Lung microvascular endothelial cell (primary cell): ENCODE measurements at regions not wholly inside any gene's neighbourhood (a gene's known extent, or its start where the extent isn't known, plus 50 kb on each side); places are given as distances from the start of the nearest gene placed in this dataset.
"Not testable (repeated sequence)": the region's sequence is repeated elsewhere in the genome, so short reads cannot be mapped to it uniquely, and the experiment has no call there.

ENCODE experiments used
- DNase-seq, 2 donors: peaks; one replicate each; pipeline versions ENCODE4 v3.0.0 to v3.0.0-alpha.2; 2010; ENCODE audit warnings: low read depth in 2 of 2

DNA sequence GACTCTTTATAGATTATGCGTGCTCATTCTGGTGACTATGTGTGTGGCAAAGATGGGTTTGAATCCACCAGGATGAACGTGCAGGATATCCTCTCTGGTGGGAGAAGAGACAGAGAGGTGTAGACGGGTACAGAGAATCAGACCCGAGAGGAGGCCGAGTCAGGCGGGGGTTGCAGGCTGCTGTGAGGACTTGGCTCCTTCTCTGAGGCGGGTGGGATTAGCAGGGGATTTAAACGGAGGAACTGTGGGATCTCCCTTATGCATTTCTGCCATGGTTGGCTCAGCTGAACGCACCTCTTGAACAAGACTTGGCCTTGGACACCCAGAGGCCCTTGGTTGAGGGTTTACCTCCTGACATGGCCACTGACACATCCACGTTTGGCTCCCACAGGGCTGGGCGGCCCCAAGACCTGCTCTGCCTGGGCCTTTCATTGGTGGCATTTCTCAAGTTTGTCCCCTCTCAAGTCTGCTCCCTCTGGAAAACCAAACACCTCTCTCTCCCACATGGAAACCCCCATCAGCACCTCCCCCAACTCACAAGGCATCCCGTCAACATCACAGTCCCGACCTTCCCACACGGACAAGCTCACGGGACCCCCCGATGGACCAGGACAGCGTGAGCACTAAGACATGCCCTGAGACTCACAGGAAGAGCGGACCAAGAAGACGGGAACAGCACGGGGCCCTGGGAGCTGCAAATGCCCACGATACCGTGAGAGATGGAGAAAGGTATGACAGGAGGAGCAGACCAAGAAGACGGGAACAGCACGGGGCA is 158.3 kb downstream of the RTP5 start:
- DNase-seq, result no peak

DNA sequence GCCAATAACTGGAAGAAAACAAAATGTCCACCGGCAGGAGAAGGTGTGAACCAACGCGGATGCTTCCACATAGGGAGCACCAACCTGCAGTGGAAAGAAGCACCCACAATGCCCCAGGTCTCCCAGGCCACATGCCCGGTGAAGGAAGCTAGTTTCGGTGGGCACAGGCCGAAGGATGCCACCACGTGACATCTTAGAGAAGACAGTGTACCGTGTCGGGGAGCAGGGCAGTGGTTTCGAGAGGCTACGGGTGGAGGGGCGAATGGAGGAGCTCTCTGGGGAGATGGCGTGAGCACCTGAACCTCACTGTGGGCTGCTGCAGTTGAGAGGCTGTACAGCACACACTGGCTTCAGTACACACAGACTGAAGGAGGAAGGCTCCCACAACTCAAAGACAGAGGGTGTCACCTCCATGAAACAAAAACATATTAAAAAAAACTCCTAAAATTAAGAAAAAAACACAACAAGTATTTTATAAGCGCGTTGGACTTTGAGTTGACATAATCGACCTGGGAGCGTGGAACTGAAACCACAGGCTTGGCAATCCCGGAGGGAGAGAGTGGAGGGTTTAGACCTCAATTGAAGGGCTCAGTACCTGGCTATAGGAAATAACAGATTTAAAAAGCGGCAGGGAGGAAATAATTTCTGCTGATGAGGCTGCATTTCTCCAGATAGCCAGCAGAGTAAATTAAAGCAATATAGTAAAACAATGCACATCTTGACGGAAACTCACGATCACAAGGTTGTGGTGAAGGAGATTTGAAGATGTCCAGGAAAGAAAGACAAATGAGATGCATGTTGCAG is 160.1 kb downstream of the RTP5 start:
- DNase-seq, result no peak

DNA sequence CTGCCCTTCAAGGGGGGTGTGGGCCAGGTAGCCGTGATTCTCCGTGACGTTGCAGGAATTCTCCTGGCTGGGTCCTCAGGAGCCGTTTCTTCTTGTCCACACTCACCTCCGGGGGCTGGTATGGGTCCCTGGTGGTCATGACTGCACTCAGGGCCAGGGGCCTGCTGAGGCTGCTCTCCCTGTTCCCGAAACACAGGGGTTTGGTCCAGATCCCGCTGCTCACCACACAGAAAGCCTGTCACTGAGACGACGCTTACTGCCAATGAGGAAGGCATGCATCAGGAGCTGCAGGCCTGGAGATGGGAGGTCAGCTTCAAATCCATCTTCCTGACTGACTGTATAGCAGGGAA is 160.7 kb downstream of the RTP5 start:
- DNase-seq, result no peak

DNA sequence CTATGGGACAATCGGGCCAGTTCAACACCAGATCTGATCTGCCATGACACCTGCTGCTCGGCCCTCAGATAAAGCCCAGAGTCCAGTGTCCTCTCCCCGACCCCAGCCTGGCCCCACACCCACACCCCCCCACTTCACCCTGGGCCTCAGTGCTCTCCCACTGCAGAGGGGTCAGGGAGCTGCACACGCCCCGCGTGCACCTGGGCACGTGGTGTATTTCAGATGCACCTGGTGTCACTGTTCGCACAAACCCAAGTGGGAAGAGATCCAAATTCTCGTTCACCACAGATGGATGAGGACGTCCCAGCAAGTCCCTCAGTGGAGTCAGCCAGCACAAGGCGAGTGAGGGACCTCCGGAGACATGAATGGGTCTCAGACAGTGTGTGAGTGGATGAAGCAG is 161.3 kb downstream of the RTP5 start:
- DNase-seq, result no peak

DNA sequence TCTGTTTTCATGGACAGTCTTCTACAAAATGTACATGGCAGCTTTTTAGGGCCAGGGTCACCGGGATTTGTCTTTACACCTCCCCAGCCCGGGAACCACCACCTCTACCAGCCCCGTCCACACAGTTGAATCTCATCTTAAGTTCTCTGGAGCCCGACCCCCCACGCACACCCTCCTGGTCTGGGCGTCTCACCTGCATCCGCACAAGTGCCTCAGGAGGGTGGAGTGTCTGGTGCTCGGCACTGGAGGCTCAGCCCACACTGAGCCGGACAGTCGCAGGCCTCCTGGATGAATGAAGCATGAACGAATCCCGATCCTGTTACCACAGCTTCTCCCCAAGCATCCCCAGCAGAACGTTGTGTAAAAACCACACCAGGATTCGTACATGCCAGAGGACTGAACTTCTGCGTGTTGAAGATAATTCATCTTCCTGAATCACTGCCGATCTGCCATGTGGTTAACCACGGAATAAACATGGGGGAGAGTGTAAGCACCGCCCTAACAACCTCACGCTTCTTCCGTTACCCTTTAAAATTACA is 162.0 kb downstream of the RTP5 start:
- no peak for DNase-seq

DNA sequence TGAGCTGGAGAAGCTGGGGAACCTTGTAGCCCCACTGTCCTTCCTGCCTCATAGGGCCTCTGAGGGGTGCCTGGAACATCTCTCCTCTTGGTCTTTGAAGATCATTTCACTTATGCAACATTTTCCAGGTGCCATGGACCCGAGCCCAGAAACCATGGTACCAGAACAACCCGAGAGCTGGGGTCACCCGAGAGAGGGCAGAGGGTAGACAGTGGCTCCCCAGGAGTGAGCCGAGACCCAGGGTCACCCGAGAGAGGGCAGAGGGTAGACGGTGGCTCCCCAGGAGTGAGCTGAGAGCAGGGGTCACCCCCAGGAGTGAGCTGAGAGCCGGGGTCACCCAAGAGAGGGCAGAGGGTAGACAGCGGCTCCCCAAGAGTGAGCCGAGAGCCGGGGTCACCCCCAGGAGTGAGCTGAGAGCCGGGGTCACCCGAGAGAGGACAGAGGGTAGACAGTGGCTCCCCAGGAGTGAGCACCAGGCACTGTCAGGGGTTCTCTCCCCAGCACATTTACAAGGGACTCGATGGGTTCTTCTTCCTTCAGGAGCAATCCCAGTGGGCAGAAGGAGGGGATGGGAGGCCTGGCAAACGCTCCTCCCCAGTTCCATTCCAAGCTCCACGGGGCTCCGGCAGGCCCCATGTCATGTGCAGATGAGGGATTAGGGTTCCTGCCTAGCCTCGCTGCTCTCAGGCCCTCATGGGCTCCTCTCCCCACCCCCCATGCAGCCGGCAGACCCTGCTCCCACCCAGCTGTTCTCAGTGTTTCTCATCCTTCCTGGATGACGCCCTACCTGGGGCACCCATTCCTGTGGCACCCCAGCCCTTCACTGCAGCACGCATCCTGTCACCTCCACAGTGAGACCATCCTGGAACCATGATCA is 163.5 kb downstream of the RTP5 start:
- DNase-seq, result no peak

DNA sequence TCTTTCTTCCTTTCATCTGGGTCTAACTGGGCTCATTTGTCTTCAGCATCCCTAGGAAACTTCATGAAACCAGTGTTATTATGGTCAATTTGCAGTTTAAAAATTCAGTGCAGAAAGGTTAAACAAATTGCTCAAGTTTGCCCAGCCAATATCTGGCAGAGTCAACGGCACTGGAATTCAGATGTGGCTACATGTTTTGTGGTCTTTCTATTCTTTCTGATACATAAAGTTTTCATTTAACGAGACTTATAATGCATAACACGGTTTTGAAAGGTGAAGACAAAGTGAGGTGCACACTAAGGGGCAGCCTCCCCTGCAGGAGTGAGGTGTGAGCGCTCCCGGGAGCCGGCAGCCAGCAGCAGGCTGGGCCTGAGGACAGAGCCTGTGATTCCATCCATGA is 164.6 kb downstream of the RTP5 start:
- no peak for DNase-seq

DNA sequence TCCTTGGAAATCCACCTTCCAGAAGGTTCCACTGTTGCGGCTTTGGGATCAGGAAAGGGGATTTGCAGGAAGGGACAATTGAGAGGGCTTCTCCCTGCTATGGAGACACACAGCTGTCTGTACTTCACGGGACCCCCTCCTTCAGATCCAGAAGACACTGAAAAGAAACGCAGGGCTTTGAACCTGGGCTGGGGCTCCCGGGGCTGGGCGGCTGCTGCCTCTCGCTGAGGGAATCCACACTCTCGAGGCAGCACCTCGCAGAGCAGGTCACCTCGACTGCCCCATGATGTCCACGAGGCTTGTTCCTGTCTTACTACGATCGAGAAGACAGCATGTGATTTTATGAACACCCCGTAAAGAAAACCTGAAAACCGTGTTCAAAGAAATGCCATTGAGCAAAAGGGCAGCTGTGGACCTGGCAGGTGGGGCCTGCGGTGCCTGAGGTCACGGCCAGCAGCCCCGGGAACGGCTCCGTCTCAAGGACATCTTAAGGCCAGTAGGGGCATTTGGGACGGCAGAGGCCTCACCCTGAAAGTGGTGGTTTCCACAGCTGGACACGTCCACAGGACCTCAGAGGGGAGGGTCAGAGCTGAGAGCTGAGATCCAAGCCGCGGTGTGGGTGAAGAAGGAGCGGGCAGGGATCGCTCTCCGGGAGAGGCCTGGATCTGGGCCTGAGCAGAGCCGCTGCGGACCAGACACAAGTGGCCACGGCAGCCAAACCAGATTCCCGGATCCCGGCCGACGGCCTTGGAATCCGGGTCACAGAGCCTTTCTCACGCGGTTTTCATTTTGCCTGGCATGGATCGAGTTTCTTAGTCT is 165.7 kb downstream of the RTP5 start:
- no peak for DNase-seq

DNA sequence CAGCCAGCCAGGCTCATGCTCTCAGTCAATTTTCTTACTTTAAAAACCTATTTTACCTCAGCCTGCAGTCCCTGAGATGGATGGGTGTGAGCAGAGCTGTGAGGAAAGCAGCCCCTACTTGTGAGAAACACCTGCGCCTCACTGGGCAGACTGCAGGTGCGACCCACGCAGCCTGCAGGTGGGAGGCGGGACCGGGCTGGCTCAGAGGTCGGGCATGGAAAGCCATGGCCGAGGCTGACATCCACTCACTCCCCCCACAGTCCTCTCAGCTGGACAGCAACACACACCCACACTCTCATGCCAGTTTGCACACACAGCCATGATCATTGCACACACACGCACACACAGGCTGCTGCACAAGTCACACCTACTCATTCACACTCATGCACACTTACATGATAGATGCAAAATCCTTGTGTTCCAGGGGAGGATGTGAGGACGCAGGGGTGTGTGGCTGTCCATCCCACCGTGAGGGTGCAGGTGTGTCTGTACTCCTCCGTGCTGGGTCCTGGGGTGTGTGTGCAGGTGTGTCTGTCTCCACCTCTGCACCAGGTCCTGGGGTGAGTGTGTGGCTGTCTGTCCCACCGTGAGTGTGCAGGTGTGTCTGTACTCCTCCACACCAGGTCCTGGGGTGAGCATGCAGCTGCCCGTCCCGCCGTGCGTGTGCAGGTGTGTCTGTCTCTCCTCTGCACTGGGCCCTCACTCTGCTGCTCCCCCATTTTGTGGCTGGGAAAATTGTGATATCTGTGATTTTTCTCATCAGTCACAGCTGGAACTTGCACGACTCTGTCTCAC is 166.5 kb downstream of the RTP5 start:
- DNase-seq, result no peak

DNA sequence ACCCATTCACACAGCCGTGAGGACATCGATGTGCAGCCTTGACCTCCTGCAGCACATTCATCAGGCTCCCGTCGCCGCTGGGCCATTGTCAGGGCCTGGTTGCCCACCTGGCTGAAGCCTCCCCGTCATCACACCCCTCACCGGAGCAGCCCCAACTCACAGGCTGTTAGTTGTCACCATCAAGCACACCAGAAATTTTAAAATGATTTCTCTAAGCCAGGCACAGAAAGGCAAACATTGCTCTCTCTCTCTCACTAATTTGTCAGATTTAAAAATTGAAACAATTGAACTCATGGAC is 167.1 kb downstream of the RTP5 start:
- no peak for DNase-seq

DNA sequence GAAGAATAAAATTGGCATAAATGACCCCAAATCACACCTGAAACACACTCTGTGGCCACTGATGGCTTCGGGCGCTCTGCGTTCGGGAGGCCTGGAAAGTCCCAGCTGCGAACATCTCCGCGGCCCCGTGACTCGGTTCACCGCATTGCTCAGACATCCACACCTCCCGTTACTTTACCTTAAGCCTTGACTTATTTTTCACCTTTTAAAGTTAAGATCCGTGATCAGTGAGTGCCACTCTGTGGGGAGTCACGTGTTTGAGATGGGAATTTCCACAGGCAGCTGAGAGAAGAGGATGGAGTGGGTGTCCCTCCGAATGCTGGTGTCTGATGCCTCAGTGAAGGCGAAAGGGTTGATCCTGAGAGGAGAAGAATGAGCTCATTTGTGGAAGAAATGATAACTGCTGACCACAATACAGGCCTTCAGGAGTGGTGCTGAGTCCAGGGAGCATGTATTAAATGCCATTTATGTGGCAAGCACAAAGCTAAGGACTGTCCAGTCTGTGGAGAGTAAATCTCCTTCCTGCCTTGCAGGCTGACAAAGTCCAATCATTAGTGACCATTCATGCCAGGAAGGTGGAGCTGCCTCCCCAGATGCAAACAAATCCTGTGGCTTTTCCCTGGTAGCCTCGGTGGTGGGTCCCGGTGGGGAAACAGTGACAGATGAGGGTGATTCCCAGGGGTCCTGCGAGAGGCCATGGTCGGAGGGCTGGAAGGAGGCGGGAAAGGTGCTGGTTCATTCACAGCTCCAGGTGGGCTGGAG is 168.8 kb downstream of the RTP5 start:
- DNase-seq, result no peak

DNA sequence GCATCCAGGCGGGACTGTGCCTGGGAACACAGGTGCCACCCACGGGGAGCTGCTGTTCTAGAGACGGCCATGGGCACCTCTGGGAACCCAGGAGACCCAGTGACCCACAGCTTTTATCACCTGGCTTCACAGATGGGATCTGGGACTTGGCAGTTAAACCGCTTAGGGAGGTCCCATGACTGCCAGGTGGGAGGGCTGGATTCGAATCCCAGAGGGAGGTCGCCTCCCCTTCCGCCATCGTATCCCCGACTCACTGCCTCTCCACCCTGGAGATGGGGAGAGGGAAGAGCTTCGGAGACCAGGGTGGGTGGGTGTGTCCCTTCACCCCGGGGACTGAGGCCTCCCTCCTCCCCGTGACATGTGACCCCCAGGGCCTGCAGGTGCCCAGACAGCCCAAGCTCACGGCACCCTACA is 169.4 kb downstream of the RTP5 start:
- DNase-seq, result no peak

DNA sequence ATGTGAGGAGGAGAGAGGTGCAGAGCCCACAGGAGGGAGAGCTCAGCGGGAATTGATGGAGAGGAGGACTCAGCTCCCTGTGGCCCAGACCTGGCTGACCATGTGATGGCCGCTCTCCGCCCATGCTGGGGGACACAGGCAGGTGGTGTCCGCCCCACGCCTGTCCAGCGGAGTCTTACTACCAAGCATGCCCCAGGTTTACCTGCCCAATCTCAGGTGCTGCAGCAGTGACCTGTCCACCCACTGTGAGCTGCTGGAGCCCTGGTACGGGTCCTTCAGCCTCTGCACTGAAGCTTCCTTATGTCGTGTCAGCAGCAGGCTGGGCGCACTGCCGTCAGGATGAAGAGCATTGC is 170.8 kb downstream of the RTP5 start:
- no peak for DNase-seq

DNA sequence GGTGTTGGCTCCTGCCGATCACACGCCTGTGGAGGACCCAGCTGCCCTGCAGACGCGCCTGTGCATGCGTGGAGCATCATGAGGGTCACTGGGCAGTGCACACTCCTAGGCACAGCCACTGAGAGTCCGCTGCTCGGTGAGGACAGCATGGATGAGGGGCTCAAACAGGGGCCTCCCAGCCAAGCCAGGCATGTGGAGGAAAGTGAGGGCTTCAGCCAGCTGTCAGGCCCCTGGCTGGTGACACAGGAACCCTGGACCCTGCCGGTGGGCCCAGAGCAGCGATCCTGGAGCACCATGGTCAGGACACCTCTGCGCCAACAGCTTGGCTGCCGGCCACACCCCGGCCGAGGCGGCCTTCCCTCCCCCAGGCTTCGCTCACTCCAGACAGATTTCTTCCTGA is 171.2 kb downstream of the RTP5 start:
- DNase-seq, result no peak

DNA sequence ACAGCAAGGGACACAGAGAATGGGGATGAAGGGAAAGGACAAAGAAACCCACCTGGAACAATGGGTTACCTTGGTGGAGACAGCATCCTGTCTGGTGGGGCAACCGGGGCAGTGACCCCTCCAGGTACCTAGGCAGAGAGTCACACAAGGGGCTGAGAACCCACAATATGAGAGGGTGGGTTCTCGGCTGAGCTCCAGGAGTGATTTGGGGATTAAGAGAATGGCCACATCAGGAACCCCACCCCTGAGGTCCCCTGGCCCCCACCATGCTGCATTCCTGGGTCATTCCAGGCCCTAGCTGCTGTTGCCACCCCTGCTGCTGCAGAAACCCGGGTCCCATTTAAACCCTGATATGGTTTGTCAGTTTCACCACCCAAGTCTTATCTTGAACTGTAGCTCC is 172.3 kb downstream of the RTP5 start:
- DNase-seq, result no peak

DNA sequence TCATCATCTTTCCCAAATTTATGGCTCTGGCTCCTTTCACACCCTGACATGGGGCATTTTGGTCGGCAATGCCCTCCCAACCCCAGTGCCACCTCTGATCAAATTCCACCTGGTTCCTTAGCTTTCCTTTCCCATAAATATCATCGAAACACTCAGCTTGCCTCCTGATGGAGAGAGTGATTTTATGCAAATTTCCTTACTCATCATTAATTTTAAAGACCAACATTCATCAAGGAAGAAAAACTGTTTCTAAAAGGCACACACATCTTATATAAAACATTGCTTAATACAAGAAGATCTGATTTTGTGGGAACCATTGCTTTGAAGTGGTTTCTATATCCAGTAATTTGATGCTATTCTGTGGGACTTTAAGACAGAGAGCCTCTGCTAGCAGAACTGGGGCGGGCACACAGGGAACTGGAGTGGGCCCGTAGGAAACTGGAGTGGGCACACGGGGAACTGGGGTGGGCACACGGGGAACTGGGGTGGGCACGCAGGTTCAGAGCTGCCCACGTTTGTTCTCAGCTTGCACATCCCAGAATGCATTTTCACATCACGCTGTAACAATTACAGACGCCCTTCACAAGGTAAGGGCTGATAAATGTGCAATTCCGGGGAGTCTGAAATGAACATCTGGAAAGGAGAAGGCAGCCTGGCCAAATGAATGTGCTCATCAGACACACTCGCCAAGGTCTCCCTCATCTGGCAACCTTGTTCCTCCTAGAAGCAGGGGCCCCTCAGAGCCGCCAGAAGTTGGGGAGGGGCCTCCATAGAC is 174.2 kb downstream of the RTP5 start:
- DNase-seq, result no peak

DNA sequence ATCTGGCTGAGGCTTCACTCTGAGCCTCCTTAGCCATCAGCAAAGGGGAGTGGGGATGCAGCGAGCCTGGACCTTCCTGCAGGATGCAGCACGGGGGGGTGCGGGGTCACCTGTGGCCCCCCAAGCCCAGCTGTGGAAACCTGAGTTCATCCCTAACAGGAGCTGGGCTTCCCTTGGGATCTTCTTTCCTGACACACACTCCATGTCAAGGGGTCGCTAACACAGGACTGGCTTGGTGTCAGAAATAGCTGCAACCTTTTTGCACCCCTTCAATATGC is 174.7 kb downstream of the RTP5 start:
- DNase-seq, result no peak

DNA sequence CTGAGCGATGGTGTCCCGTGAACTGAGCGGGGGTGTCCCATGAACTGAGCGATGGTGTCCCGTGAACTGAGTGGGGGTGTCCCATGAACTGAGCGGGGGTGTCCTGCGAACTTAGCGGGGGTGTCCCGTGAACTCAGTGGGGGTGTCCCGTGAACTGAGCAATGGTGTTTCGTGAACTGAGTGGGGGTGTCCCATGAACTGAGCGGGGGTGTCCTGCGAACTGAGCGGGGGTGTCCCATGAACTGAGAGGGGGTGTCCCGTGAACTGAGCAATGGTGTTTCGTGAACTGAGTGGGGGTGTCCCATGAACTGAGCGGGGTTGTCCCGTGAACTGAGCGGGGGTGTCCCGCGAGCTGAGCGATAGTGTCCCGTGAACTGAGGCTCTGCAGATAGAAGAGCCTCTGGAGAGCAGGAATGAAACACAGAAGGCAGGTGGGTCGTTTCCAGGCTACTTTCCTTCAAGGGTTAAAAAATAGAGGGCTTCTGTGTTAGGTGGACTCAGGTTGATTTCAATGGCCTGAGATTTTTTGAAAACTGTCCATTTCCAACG is 176.1 kb downstream of the RTP5 start:
- DNase-seq, result not testable (repeated sequence)

DNA sequence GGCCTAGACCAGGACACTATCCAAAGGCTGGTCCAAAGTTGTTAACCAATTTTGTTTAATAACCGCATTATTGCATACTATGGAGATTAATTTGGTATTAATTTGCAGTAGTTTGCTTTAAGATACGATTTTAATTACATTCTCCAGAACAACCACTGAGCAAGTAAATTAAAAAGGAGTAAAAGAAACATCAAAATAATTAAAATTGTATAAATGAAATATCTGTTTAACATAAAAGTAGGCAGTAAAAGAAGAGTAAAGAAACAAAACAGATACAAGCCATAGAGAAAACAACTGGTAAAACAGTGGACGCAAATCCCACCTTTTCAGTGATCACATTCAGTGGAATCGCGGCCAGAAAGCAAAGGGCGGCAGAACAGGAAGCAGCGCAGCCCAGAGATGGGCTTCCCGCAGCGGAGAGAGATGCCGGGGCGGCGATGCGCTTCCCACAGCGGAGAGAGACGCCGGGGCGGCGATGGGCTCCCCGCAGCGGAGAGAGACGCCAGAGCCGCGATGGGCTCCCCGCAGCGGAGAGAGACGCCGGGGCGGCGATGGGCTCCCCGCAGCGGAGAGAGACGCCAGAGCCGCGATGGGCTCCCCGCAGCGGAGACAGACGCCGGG is 176.8 kb downstream of the RTP5 start:
- no peak for DNase-seq
